GM23338 (cell line): ENCODE measurements at regions not wholly inside any gene's neighbourhood (a gene's known extent, or its start where the extent isn't known, plus 50 kb on each side); places are given as distances from the start of the nearest gene placed in this dataset.

Experiments used
- ATAC-seq: fragments of 200-7000 bp; cut with Tn5 transposase; 3 replicates; pipeline ENCODE4 v1.9.1; 2020
- DNase-seq: peaks from one replicate; pipeline ENCODE4 v3.0.0-alpha.2; 2015; ENCODE audit warnings: low spot score
- H2AFZ ChIP-seq: fragments of 200-600 bp; sonication (generic); 2 replicates; pipeline ENCODE4 v1.8.0; 2016; ENCODE audit warnings: antibody characterized with exemption, mild to moderate bottlenecking, moderate library complexity
- H3F3A ChIP-seq: fragments of 200-600 bp; sonication (generic); replicated peaks from 2 replicates; pipeline ENCODE4 v1.8.0; 2017; ENCODE audit warnings: antibody characterized with exemption, mixed run types, low read depth
- H3K27ac ChIP-seq: fragments of 200-600 bp; sonication (generic); 2 replicates; pipeline ENCODE4 v1.6.1; 2016; ENCODE audit warnings: low read depth
- H3K27me3 ChIP-seq: fragments of 200-600 bp; sonication (generic); 2 replicates; pipeline ENCODE4 v1.8.0; 2016; ENCODE audit warnings: mild to moderate bottlenecking, mixed run types, moderate library complexity; ENCODE audit not compliant: insufficient read depth
- H3K36me3 ChIP-seq: fragments of 200-600 bp; sonication (generic); 2 replicates; pipeline ENCODE4 v1.8.0; 2016; ENCODE audit warnings: mild to moderate bottlenecking; ENCODE audit not compliant: insufficient read depth
- H3K4me1 ChIP-seq: fragments of 200-600 bp; sonication (generic); 2 replicates; pipeline ENCODE4 v1.8.0; 2016; ENCODE audit warnings: mild to moderate bottlenecking, moderate library complexity; ENCODE audit not compliant: insufficient read depth
- H3K4me2 ChIP-seq: fragments of 200-600 bp; sonication (generic); 2 replicates; pipeline ENCODE4 v1.7.1; 2017; ENCODE audit warnings: mixed run types
- H3K4me3 ChIP-seq: fragments of 200-600 bp; sonication (generic); 2 replicates; pipeline ENCODE4 v1.6.1; 2016; ENCODE audit warnings: mixed run types
- H3K79me2 ChIP-seq: fragments of 200-600 bp; sonication (generic); replicated peaks from 2 replicates; pipeline ENCODE4 v1.8.0; 2017; ENCODE audit warnings: mild to moderate bottlenecking; ENCODE audit not compliant: insufficient read depth
- H3K9me2 ChIP-seq: fragments of 200-600 bp; sonication (generic); 2 replicates; pipeline ENCODE4 v1.8.0; 2017; ENCODE audit not compliant: insufficient read depth
- H4K20me1 ChIP-seq: fragments of 200-600 bp; sonication (generic); replicated peaks from 2 replicates; pipeline ENCODE4 v1.8.0; 2017; ENCODE audit warnings: mild to moderate bottlenecking; ENCODE audit not compliant: insufficient read depth
- H3K27ac Mint-ChIP-seq: 2 replicates; pipeline ENCODE4 v1.8.0; 2020; ENCODE audit warnings: inconsistent platforms, mild to moderate bottlenecking, moderate library complexity, mixed read lengths
- H3K27me3 Mint-ChIP-seq: 3 replicates; pipeline ENCODE4 v1.8.0; 2022; ENCODE audit warnings: low read depth, mild to moderate bottlenecking, moderate library complexity, mixed read lengths, inconsistent platforms; ENCODE audit not compliant: insufficient read depth, poor library complexity
- H3K36me3 Mint-ChIP-seq: 3 replicates; pipeline ENCODE4 v1.8.0; 2021; ENCODE audit warnings: low read depth, mild to moderate bottlenecking, inconsistent platforms, moderate library complexity, mixed read lengths
- H3K4me1 Mint-ChIP-seq: 3 replicates; pipeline ENCODE4 v1.8.0; 2020; ENCODE audit warnings: mild to moderate bottlenecking, inconsistent platforms, mixed read lengths
- H3K4me3 Mint-ChIP-seq: 3 replicates; pipeline ENCODE4 v1.8.0; 2021; ENCODE audit warnings: moderate library complexity, mild to moderate bottlenecking, inconsistent platforms, mixed read lengths
- H3K9me3 Mint-ChIP-seq: 3 replicates; pipeline ENCODE4 v1.8.0; 2020; ENCODE audit warnings: moderate library complexity, mild to moderate bottlenecking, inconsistent platforms, mixed read lengths
- CREB1 ChIP-seq: fragments of 250-450 bp; sonication (Bioruptor Pico); IDR thresholded peaks from 2 replicates; pipeline ENCODE4 v1.5.0; 2020; ENCODE audit warnings: low read depth, mild to moderate bottlenecking, moderate library complexity
- EZH2 ChIP-seq: fragments of 200-600 bp; sonication (generic); IDR thresholded peaks from one replicate; pipeline ENCODE4 v1.8.0; 2017; ENCODE audit warnings: antibody characterized with exemption, mild to moderate bottlenecking, low read depth; ENCODE audit not compliant: unreplicated experiment
- EZH2phosphoT487 ChIP-seq: fragments of 200-600 bp; sonication (generic); IDR thresholded peaks from one replicate; pipeline ENCODE4 v1.8.1; 2018; ENCODE audit warnings: antibody characterized with exemption; ENCODE audit not compliant: unreplicated experiment
- JUNB ChIP-seq: IDR thresholded peaks from one replicate; pipeline ENCODE4 v1.6.1; 2016; ENCODE audit warnings: antibody characterized with exemption; ENCODE audit not compliant: unreplicated experiment
- NANOG ChIP-seq: IDR thresholded peaks from 2 replicates; pipeline ENCODE4 v1.6.1; 2016; ENCODE audit warnings: antibody characterized with exemption, borderline replicate concordance
- POLR2AphosphoS5 ChIP-seq: IDR thresholded peaks from 2 replicates; pipeline ENCODE4 v1.6.1; 2016; ENCODE audit warnings: antibody characterized with exemption, low read depth
- STAT1 ChIP-seq: IDR thresholded peaks from one replicate; pipeline ENCODE4 v1.6.1; 2016; ENCODE audit warnings: antibody characterized with exemption; ENCODE audit not compliant: unreplicated experiment
- ZNF114 ChIP-seq: fragments of 250-450 bp; sonication (Bioruptor Pico); IDR thresholded peaks from 2 replicates; pipeline ENCODE4 v1.5.0; 2020; ENCODE audit warnings: mild to moderate bottlenecking, moderate library complexity
- ZNF331 ChIP-seq: fragments of 250-450 bp; sonication (Bioruptor Pico); IDR thresholded peaks from 2 replicates; pipeline ENCODE4 v1.5.0; 2020; ENCODE audit warnings: low read depth, mild to moderate bottlenecking, moderate library complexity
- TF ChIP-seq, protein P1 (sequence below): IDR thresholded peaks from 2 replicates; pipeline ENCODE4 v1.6.1; 2016; ENCODE audit warnings: antibody characterized with exemption
- TF ChIP-seq, protein P2 (sequence below): fragments of 250-450 bp; sonication (Bioruptor Pico); IDR thresholded peaks from 2 replicates; pipeline ENCODE4 v1.5.0; 2020; ENCODE audit warnings: mild to moderate bottlenecking, moderate library complexity
- TF ChIP-seq, protein P3 (sequence below), 2 experiments: fragments of 200-600 bp in 1 of 2; sonication (generic) in 1 of 2; conservative IDR thresholded peaks; 2 replicates each; pipeline versions ENCODE4 v1.5.1 to v1.6.1; 2016 to 2017; ENCODE audit warnings: antibody characterized with exemption in 2 of 2, low read depth in 2 of 2, mild to moderate bottlenecking in 2 of 2, moderate library complexity in 1 of 2
- TF ChIP-seq, protein P4 (sequence below): IDR thresholded peaks from one replicate; pipeline ENCODE4 v1.6.1; 2018; ENCODE audit warnings: antibody characterized with exemption; ENCODE audit not compliant: unreplicated experiment

DNA sequence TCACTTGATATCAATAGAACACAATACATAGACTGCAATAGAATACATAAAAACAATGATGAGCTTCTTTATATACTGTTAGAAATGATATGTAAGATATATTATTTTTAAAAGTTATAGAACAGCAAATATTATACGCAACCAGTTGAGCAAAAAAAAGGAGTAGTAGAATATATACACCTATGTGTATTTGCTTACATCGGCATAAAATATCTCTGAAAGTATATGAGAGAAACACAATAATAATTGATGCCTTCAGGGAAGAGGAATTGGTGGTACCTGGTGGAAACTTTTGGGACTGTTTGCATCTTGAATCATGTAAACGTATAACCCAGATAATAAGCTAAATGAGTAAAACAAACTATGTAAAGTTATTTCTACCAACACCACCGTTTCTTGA is 418.4 kb upstream of the DCN start:
- Histone ChIP-seq H3K4me3 (no peak overlapping the region), H3K4me1 (no peaks in the 10 kb centered on the region), H3K79me2 (no peaks in the 10 kb centered on the region), H3K27me3 (no peaks in the 10 kb centered on the region), H4K20me1 (no peaks in the 10 kb centered on the region), H3K9me2 (0 out of 2 replicates have a peak, but pooled peaks cover 3% of the 10 kb centered on the region), H3K36me3 (no peaks in the 10 kb centered on the region), H3K27ac (no peak overlapping the region), H3F3A (no peaks in the 10 kb centered on the region), H2AFZ (no peak overlapping the region), H3K4me2 (no peak overlapping the region)
- Mint-ChIP-seq H3K4me1 (no peaks in the 10 kb centered on the region; the same call in 2 of the 3 replicates), H3K27ac (no peak overlapping the region), H3K9me3 (peaks cover 11% of the 10 kb centered on the region), H3K36me3 (peaks cover 6% of the 10 kb centered on the region; the same call in 2 of the 3 replicates), H3K4me3 (no peak overlapping the region), H3K27me3 (no peaks in the 10 kb centered on the region)
- TF ChIP-seq STAT1, result no peak
- TF ChIP-seq EZH2phosphoT487, result no peak
- no peak for TF ChIP-seq NANOG
- no peak for TF ChIP-seq EZH2
- no peak for TF ChIP-seq ZNF331
- TF ChIP-seq, protein P1, sequence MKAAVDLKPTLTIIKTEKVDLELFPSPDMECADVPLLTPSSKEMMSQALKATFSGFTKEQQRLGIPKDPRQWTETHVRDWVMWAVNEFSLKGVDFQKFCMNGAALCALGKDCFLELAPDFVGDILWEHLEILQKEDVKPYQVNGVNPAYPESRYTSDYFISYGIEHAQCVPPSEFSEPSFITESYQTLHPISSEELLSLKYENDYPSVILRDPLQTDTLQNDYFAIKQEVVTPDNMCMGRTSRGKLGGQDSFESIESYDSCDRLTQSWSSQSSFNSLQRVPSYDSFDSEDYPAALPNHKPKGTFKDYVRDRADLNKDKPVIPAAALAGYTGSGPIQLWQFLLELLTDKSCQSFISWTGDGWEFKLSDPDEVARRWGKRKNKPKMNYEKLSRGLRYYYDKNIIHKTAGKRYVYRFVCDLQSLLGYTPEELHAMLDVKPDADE, result no peak
- TF ChIP-seq POLR2AphosphoS5, result no peak
- no peak for TF ChIP-seq ZNF114 (CRISPR knock-in tag)
- no peak for TF ChIP-seq CREB1 (CRISPR knock-in tag)
- TF ChIP-seq JUNB, result no peak
- TF ChIP-seq, protein P2, sequence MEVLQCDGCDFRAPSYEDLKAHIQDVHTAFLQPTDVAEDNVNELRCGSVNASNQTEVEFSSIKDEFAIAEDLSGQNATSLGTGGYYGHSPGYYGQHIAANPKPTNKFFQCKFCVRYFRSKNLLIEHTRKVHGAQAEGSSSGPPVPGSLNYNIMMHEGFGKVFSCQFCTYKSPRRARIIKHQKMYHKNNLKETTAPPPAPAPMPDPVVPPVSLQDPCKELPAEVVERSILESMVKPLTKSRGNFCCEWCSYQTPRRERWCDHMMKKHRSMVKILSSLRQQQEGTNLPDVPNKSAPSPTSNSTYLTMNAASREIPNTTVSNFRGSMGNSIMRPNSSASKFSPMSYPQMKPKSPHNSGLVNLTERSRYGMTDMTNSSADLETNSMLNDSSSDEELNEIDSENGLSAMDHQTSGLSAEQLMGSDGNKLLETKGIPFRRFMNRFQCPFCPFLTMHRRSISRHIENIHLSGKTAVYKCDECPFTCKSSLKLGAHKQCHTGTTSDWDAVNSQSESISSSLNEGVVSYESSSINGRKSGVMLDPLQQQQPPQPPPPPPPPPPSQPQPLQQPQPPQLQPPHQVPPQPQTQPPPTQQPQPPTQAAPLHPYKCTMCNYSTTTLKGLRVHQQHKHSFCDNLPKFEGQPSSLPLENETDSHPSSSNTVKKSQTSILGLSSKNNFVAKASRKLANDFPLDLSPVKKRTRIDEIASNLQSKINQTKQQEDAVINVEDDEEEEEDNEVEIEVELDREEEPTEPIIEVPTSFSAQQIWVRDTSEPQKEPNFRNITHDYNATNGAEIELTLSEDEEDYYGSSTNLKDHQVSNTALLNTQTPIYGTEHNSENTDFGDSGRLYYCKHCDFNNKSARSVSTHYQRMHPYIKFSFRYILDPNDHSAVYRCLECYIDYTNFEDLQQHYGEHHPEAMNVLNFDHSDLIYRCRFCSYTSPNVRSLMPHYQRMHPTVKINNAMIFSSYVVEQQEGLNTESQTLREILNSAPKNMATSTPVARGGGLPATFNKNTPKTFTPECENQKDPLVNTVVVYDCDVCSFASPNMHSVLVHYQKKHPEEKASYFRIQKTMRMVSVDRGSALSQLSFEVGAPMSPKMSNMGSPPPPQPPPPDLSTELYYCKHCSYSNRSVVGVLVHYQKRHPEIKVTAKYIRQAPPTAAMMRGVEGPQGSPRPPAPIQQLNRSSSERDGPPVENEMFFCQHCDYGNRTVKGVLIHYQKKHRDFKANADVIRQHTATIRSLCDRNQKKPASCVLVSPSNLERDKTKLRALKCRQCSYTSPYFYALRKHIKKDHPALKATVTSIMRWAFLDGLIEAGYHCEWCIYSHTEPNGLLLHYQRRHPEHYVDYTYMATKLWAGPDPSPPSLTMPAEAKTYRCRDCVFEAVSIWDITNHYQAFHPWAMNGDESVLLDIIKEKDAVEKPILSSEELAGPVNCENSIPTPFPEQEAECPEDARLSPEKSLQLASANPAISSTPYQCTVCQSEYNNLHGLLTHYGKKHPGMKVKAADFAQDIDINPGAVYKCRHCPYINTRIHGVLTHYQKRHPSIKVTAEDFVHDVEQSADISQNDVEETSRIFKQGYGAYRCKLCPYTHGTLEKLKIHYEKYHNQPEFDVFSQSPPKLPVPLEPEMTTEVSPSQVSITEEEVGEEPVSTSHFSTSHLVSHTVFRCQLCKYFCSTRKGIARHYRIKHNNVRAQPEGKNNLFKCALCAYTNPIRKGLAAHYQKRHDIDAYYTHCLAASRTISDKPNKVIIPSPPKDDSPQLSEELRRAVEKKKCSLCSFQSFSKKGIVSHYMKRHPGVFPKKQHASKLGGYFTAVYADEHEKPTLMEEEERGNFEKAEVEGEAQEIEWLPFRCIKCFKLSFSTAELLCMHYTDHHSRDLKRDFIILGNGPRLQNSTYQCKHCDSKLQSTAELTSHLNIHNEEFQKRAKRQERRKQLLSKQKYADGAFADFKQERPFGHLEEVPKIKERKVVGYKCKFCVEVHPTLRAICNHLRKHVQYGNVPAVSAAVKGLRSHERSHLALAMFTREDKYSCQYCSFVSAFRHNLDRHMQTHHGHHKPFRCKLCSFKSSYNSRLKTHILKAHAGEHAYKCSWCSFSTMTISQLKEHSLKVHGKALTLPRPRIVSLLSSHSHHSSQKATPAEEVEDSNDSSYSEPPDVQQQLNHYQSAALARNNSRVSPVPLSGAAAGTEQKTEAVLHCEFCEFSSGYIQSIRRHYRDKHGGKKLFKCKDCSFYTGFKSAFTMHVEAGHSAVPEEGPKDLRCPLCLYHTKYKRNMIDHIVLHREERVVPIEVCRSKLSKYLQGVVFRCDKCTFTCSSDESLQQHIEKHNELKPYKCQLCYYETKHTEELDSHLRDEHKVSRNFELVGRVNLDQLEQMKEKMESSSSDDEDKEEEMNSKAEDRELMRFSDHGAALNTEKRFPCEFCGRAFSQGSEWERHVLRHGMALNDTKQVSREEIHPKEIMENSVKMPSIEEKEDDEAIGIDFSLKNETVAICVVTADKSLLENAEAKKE (CRISPR knock-in tag), result no peak
- TF ChIP-seq, protein P3, sequence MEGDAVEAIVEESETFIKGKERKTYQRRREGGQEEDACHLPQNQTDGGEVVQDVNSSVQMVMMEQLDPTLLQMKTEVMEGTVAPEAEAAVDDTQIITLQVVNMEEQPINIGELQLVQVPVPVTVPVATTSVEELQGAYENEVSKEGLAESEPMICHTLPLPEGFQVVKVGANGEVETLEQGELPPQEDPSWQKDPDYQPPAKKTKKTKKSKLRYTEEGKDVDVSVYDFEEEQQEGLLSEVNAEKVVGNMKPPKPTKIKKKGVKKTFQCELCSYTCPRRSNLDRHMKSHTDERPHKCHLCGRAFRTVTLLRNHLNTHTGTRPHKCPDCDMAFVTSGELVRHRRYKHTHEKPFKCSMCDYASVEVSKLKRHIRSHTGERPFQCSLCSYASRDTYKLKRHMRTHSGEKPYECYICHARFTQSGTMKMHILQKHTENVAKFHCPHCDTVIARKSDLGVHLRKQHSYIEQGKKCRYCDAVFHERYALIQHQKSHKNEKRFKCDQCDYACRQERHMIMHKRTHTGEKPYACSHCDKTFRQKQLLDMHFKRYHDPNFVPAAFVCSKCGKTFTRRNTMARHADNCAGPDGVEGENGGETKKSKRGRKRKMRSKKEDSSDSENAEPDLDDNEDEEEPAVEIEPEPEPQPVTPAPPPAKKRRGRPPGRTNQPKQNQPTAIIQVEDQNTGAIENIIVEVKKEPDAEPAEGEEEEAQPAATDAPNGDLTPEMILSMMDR (conservative IDR thresholded peaks at IDR 0.05; ENCODE audit: low read depth in 2 of 2), result no peak
- TF ChIP-seq, protein P4, sequence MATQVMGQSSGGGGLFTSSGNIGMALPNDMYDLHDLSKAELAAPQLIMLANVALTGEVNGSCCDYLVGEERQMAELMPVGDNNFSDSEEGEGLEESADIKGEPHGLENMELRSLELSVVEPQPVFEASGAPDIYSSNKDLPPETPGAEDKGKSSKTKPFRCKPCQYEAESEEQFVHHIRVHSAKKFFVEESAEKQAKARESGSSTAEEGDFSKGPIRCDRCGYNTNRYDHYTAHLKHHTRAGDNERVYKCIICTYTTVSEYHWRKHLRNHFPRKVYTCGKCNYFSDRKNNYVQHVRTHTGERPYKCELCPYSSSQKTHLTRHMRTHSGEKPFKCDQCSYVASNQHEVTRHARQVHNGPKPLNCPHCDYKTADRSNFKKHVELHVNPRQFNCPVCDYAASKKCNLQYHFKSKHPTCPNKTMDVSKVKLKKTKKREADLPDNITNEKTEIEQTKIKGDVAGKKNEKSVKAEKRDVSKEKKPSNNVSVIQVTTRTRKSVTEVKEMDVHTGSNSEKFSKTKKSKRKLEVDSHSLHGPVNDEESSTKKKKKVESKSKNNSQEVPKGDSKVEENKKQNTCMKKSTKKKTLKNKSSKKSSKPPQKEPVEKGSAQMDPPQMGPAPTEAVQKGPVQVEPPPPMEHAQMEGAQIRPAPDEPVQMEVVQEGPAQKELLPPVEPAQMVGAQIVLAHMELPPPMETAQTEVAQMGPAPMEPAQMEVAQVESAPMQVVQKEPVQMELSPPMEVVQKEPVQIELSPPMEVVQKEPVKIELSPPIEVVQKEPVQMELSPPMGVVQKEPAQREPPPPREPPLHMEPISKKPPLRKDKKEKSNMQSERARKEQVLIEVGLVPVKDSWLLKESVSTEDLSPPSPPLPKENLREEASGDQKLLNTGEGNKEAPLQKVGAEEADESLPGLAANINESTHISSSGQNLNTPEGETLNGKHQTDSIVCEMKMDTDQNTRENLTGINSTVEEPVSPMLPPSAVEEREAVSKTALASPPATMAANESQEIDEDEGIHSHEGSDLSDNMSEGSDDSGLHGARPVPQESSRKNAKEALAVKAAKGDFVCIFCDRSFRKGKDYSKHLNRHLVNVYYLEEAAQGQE, result no peak
- no peak for ATAC-seq
- no peak for DNase-seq
